ENCODE measurements at regions not wholly inside any gene's neighbourhood (a gene's known extent, or its start where the extent isn't known, plus 50 kb on each side); places are given as distances from the start of the nearest gene placed in this dataset.

- ChIA-PET POLR2A (no interaction called here), SMC1A (ENCODE audit: uncharacterized antibody, unreplicated experiment) (no interaction called here), RAD21 (ENCODE audit: unreplicated experiment) (no interaction called here), CTCF (no interaction called here)
- DNase-seq (ENCODE audit: low read depth, low spot score) (no peak), FAIRE-seq (no peak), ATAC-seq (no peak)
- no peak overlapping the region for H2AFZ ChIP-seq (ENCODE audit: control insufficient read depth, low read depth, low read length)
- 0% methylated on average over 2 of the region's 2 CpGs for WGBS (ENCODE audit: insufficient coverage, insufficient replicate concordance, low lambda C conversion rate, missing lambda C conversion rate)
- H4K20me1 ChIP-seq (ENCODE audit: control insufficient read depth, insufficient read depth), result no peaks in the 10 kb centered on the region
- H3K27ac ChIP-seq (ENCODE audit: control insufficient read depth, insufficient read depth), result no peak overlapping the region
- BruUV-seq (replicated peaks), result no TSS peak
- no peak overlapping the region for H3K4me3 ChIP-seq
- no peak overlapping the region for H3K4me2 ChIP-seq (ENCODE audit: control insufficient read depth, insufficient read depth)
- no peaks in the 10 kb centered on the region for H3K4me1 ChIP-seq (ENCODE audit: control insufficient read depth, insufficient read depth, low read length)
- no peaks in the 10 kb centered on the region for H3K36me3 ChIP-seq (ENCODE audit: control insufficient read depth in 2 of 2, insufficient read depth in 2 of 2, low read length in 1 of 2)
- no peaks in the 10 kb centered on the region for H3K9me3 ChIP-seq (replicated peaks; ENCODE audit: control insufficient read depth, insufficient read depth, low read length)
- in situ Hi-C loops (cut with MboI), result no loop called here
- H3K27me3 ChIP-seq (replicated peaks in 1 of 2; ENCODE audit: control insufficient read depth in 2 of 2, insufficient read depth in 2 of 2, low read length in 1 of 2), result no peaks in the 10 kb centered on the region
- intact Hi-C loops (cut with micrococcal nuclease; ENCODE audit: unreplicated experiment), result no loop called here
- H3K9ac ChIP-seq (ENCODE audit: control insufficient read depth, insufficient read depth, low read length), result no peak overlapping the region
- H3K79me2 ChIP-seq (ENCODE audit: control insufficient read depth, insufficient read depth, low read length), result no peaks in the 10 kb centered on the region
- no peak for TF ChIP-seq NRF1 (conservative IDR thresholded peaks at IDR 0.05; ENCODE audit: low read depth, low read length)
- no peak for TF ChIP-seq CHD4 (IDR thresholded peaks at IDR 0.05)
- no peak for TF ChIP-seq RUNX3 (IDR thresholded peaks at IDR 0.05; ENCODE audit: low read length)
- TF ChIP-seq BRCA1 (IDR thresholded peaks at IDR 0.05; ENCODE audit: low read depth, low read length), result no peak
- TF ChIP-seq RBBP5 (conservative IDR thresholded peaks at IDR 0.05), result no peak
- TF ChIP-seq EP300 (IDR thresholded peaks at IDR 0.05; ENCODE audit: borderline replicate concordance in 1 of 2, control insufficient read depth in 1 of 2, low read depth in 2 of 2, low read length in 2 of 2), result no peak
- no peak for TF ChIP-seq EED (IDR thresholded peaks at IDR 0.05; ENCODE audit: low read depth)
- TF ChIP-seq WRNIP1 (IDR thresholded peaks at IDR 0.05; ENCODE audit: borderline replicate concordance, low read depth, low read length), result no peak
- no peak for TF ChIP-seq EGR1 (IDR thresholded peaks at IDR 0.05; ENCODE audit: borderline replicate concordance in 1 of 2, low read depth in 2 of 2, low read length in 2 of 2)
- no peak for TF ChIP-seq TCF3 (IDR thresholded peaks at IDR 0.05; ENCODE audit: borderline replicate concordance, insufficient read depth, low read depth, low read length)
- TF ChIP-seq, protein P1, sequence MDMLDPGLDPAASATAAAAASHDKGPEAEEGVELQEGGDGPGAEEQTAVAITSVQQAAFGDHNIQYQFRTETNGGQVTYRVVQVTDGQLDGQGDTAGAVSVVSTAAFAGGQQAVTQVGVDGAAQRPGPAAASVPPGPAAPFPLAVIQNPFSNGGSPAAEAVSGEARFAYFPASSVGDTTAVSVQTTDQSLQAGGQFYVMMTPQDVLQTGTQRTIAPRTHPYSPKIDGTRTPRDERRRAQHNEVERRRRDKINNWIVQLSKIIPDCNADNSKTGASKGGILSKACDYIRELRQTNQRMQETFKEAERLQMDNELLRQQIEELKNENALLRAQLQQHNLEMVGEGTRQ (IDR thresholded peaks at IDR 0.05; ENCODE audit: borderline replicate concordance, low read depth, low read length), result no peak
- no peak for TF ChIP-seq IRF3 (IDR thresholded peaks at IDR 0.05)
- TF ChIP-seq, protein P2, sequence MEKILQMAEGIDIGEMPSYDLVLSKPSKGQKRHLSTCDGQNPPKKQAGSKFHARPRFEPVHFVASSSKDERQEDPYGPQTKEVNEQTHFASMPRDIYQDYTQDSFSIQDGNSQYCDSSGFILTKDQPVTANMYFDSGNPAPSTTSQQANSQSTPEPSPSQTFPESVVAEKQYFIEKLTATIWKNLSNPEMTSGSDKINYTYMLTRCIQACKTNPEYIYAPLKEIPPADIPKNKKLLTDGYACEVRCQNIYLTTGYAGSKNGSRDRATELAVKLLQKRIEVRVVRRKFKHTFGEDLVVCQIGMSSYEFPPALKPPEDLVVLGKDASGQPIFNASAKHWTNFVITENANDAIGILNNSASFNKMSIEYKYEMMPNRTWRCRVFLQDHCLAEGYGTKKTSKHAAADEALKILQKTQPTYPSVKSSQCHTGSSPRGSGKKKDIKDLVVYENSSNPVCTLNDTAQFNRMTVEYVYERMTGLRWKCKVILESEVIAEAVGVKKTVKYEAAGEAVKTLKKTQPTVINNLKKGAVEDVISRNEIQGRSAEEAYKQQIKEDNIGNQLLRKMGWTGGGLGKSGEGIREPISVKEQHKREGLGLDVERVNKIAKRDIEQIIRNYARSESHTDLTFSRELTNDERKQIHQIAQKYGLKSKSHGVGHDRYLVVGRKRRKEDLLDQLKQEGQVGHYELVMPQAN (conservative IDR thresholded peaks at IDR 0.05), result no peak
- no peak for TF ChIP-seq BHLHE40 (IDR thresholded peaks at IDR 0.05; ENCODE audit: borderline replicate concordance in 1 of 2, low read depth in 2 of 2, low read length in 1 of 2)
- no peak for TF ChIP-seq MTA3 (IDR thresholded peaks at IDR 0.05; ENCODE audit: borderline replicate concordance, low read length)
- no peak for TF ChIP-seq MXI1 (IDR thresholded peaks at IDR 0.05; ENCODE audit: low read depth, low read length)
- no peak for TF ChIP-seq CBX3 (IDR thresholded peaks at IDR 0.05; ENCODE audit: borderline replicate concordance, low read depth)
- no peak for TF ChIP-seq MEF2B (IDR thresholded peaks at IDR 0.05; ENCODE audit: partially characterized antibody, poor library complexity, severe bottlenecking)
- no peak for TF ChIP-seq ZBTB4 (CRISPR knock-in tag; IDR thresholded peaks at IDR 0.05)
These were observed 245.4 kb upstream of the TMEM132C start for GRCh38 chr12:128021561-128021960.
